Astrocyte of the spinal cord (primary cell): ENCODE measurements at regions not wholly inside any gene's neighbourhood (a gene's known extent, or its start where the extent isn't known, plus 50 kb on each side); places are given as distances from the start of the nearest gene placed in this dataset.
"Not testable (repeated sequence)": the region's sequence is repeated elsewhere in the genome, so short reads cannot be mapped to it uniquely, and the experiment has no call there.

Source experiments
- DNase-seq: peaks from one replicate; pipeline ENCODE4 v3.0.0; 2011; ENCODE audit warnings: low read depth, low spot score
- H3K4me3 ChIP-seq: 2 replicates; pipeline ENCODE4 v1.5.1; 2011; ENCODE audit warnings: low read depth, mild to moderate bottlenecking, low read length, moderate library complexity
- CTCF ChIP-seq: IDR thresholded peaks from 2 replicates; pipeline ENCODE4 v1.5.1; 2012; ENCODE audit warnings: low read depth, mild to moderate bottlenecking, low read length, inconsistent platforms
- in situ Hi-C: cut with HindIII; loops from 2 replicates; pipeline ENCODE4 v1.10.0; 2017; ENCODE audit warnings: low sequenced_read_pairs

- in situ Hi-C loops: no loop called here
- DNase-seq: no peak
- no peak overlapping the region for H3K4me3 ChIP-seq
- TF ChIP-seq CTCF: no peak
Observed at GRCh38 chr1:244773513-244773912, 61.9 kb upstream of the COX20 start.

DNA sequence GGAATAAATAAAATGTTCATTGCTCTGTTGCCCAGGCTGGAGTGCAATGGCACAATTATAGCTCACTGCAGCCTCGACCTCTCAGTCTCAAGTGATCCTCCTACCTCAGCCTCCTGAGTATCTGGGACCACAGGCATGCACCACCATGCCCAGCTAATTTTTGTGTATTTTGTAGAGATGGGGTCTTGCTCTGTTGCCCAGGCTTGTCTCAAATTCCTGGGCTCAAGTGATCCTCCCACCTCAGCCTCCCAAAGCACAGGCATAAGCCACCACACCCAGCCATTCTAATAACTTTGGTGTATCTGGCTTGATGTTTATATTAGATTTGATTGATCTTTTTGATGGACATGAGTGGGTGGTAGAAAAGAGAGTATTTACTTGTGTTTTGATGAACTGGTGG lies 58.7 kb upstream of the COX20 start:
- in situ Hi-C loops, H3K4me3 ChIP-seq, DNase-seq: not testable (repeated sequence)

- peak; percentile 87 for DNase-seq
- in situ Hi-C loops: no loop called here
- H3K4me3 ChIP-seq: no peak overlapping the region
- no peak for TF ChIP-seq CTCF
Observed at GRCh38 chr1:244778344-244778743, 57.1 kb upstream of the COX20 start.

DNA sequence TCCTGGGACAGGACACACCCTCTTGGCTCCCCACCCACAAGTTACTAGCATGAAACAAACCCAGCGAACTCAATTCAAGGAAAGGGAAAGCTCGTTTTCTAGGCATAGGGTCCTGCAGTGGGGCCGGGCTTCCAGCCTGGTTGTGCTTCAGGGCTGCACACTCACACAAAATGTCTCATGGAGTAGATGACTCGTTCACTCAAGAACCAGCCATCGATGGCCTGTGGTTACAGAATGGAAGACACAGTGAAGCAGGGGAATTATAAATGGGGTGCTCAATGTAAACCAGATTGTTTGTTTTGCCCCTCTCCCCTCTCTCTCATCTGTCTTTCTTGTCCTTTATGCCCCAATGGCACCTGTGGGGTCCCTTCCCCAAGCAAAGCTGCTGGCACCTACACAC lies 56.0 kb upstream of the COX20 start:
- DNase-seq: peak; percentile 20
- in situ Hi-C loops: no loop called here

DNA sequence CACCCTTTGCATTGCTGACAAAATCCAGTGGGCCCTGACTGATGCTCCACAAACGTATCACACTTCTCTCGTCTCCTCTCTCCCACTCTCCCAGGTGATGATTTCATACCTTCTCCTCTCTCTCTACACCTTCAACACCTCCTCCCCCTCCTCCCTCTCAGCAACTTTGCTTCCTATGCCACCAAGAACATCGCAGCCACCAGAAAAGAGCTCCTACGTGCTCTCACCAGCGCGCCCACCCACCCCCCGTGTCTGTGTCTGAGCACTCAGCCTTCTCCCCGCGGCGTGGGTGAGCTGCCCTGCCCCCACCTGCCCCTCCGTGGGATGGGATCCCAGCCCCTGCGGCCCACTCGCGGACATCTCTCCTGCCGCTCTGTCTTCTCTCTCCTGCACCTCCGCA lies 55.1 kb upstream of the COX20 start:
- in situ Hi-C loops: no loop called here
- no peak for TF ChIP-seq CTCF
- DNase-seq: no peak
- H3K4me3 ChIP-seq: no peak overlapping the region

More for the DNA sequence above, 56.0 kb upstream of the COX20 start:
- no peak overlapping the region for H3K4me3 ChIP-seq
- TF ChIP-seq CTCF: no peak

GRCh38 chr1:244782056-244782455 lies 53.4 kb upstream of the COX20 start:
- peak; percentile 13 for DNase-seq

GRCh38 chr1:244783138-244783537 lies 52.3 kb upstream of the COX20 start:
- no peak for DNase-seq
- TF ChIP-seq CTCF: no peak
- in situ Hi-C loops: no loop called here
- H3K4me3 ChIP-seq: no peak overlapping the region

More at GRCh38 chr1:244782056-244782455, 53.4 kb upstream of the COX20 start:
- H3K4me3 ChIP-seq: no peak overlapping the region
- no peak for TF ChIP-seq CTCF
- in situ Hi-C loops: no loop called here
